ENCODE measurements at regions not wholly inside any gene's neighbourhood (a gene's known extent, or its start where the extent isn't known, plus 50 kb on each side); places are given as distances from the start of the nearest gene placed in this dataset.

DNA sequence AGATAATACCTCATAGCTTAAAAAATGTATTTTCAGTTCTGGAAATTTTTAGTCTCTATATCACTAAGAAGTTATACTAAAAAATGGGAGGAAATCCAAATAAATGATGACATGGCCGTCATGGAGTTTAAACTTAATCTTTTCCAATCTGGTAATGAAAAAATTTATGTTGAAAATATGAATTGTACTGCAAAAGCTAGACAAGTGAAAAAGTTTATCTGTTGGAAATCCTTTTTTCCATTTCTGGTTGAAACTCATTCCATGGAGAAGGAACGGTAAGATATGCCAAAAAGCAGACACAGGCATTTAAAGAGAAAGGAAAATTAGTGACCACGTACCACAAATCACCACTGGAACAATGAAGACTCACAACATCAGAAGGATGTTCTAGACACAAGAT is 314.2 kb upstream of the PRICKLE1 start:
- TF ChIP-seq, protein P1, sequence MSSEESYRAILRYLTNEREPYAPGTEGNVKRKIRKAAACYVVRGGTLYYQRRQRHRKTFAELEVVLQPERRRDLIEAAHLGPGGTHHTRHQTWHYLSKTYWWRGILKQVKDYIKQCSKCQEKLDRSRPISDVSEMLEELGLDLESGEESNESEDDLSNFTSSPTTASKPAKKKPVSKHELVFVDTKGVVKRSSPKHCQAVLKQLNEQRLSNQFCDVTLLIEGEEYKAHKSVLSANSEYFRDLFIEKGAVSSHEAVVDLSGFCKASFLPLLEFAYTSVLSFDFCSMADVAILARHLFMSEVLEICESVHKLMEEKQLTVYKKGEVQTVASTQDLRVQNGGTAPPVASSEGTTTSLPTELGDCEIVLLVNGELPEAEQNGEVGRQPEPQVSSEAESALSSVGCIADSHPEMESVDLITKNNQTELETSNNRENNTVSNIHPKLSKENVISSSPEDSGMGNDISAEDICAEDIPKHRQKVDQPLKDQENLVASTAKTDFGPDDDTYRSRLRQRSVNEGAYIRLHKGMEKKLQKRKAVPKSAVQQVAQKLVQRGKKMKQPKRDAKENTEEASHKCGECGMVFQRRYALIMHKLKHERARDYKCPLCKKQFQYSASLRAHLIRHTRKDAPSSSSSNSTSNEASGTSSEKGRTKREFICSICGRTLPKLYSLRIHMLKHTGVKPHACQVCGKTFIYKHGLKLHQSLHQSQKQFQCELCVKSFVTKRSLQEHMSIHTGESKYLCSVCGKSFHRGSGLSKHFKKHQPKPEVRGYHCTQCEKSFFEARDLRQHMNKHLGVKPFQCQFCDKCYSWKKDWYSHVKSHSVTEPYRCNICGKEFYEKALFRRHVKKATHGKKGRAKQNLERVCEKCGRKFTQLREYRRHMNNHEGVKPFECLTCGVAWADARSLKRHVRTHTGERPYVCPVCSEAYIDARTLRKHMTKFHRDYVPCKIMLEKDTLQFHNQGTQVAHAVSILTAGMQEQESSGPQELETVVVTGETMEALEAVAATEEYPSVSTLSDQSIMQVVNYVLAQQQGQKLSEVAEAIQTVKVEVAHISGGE (tag by site-specific recombination; conservative IDR thresholded peaks at IDR 0.05; ENCODE audit: low read depth), result no peak
- TF ChIP-seq, protein P2, sequence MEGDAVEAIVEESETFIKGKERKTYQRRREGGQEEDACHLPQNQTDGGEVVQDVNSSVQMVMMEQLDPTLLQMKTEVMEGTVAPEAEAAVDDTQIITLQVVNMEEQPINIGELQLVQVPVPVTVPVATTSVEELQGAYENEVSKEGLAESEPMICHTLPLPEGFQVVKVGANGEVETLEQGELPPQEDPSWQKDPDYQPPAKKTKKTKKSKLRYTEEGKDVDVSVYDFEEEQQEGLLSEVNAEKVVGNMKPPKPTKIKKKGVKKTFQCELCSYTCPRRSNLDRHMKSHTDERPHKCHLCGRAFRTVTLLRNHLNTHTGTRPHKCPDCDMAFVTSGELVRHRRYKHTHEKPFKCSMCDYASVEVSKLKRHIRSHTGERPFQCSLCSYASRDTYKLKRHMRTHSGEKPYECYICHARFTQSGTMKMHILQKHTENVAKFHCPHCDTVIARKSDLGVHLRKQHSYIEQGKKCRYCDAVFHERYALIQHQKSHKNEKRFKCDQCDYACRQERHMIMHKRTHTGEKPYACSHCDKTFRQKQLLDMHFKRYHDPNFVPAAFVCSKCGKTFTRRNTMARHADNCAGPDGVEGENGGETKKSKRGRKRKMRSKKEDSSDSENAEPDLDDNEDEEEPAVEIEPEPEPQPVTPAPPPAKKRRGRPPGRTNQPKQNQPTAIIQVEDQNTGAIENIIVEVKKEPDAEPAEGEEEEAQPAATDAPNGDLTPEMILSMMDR (tag by site-specific recombination; IDR thresholded peaks at IDR 0.05), result no peak
- no peak for TF ChIP-seq YY1 (tag by site-specific recombination; IDR thresholded peaks at IDR 0.05)
- no peak for TF ChIP-seq ZNF558 (tag by site-specific recombination; IDR thresholded peaks at IDR 0.05)
- TF ChIP-seq ZNF221 (tag by site-specific recombination; IDR thresholded peaks at IDR 0.05; ENCODE audit: borderline replicate concordance), result no peak
- TF ChIP-seq ZFP3 (tag by site-specific recombination; IDR thresholded peaks at IDR 0.05; ENCODE audit: low read depth), result no peak
- TF ChIP-seq, protein P3, sequence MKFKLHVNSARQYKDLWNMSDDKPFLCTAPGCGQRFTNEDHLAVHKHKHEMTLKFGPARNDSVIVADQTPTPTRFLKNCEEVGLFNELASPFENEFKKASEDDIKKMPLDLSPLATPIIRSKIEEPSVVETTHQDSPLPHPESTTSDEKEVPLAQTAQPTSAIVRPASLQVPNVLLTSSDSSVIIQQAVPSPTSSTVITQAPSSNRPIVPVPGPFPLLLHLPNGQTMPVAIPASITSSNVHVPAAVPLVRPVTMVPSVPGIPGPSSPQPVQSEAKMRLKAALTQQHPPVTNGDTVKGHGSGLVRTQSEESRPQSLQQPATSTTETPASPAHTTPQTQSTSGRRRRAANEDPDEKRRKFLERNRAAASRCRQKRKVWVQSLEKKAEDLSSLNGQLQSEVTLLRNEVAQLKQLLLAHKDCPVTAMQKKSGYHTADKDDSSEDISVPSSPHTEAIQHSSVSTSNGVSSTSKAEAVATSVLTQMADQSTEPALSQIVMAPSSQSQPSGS (tag by site-specific recombination; IDR thresholded peaks at IDR 0.05; ENCODE audit: low read depth), result no peak
- no peak for TF ChIP-seq ZBTB20 (tag by site-specific recombination; IDR thresholded peaks at IDR 0.05)
- TF ChIP-seq, protein P4, sequence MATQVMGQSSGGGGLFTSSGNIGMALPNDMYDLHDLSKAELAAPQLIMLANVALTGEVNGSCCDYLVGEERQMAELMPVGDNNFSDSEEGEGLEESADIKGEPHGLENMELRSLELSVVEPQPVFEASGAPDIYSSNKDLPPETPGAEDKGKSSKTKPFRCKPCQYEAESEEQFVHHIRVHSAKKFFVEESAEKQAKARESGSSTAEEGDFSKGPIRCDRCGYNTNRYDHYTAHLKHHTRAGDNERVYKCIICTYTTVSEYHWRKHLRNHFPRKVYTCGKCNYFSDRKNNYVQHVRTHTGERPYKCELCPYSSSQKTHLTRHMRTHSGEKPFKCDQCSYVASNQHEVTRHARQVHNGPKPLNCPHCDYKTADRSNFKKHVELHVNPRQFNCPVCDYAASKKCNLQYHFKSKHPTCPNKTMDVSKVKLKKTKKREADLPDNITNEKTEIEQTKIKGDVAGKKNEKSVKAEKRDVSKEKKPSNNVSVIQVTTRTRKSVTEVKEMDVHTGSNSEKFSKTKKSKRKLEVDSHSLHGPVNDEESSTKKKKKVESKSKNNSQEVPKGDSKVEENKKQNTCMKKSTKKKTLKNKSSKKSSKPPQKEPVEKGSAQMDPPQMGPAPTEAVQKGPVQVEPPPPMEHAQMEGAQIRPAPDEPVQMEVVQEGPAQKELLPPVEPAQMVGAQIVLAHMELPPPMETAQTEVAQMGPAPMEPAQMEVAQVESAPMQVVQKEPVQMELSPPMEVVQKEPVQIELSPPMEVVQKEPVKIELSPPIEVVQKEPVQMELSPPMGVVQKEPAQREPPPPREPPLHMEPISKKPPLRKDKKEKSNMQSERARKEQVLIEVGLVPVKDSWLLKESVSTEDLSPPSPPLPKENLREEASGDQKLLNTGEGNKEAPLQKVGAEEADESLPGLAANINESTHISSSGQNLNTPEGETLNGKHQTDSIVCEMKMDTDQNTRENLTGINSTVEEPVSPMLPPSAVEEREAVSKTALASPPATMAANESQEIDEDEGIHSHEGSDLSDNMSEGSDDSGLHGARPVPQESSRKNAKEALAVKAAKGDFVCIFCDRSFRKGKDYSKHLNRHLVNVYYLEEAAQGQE (tag by site-specific recombination; IDR thresholded peaks at IDR 0.05), result no peak
- no peak for TF ChIP-seq ZNF175 (tag by site-specific recombination; IDR thresholded peaks at IDR 0.05)
- no peak for TF ChIP-seq ZNF266 (tag by site-specific recombination; IDR thresholded peaks at IDR 0.05; ENCODE audit: low read depth)
- no peak for TF ChIP-seq HOXC10 (CRISPR knock-in tag; IDR thresholded peaks at IDR 0.05)
- TF ChIP-seq ZNF416 (tag by site-specific recombination; IDR thresholded peaks at IDR 0.05), result no peak
